HL-60 (cell line): ENCODE measurements at regions not wholly inside any gene's neighbourhood (a gene's known extent, or its start where the extent isn't known, plus 50 kb on each side); places are given as distances from the start of the nearest gene placed in this dataset.

Experiments
- DNase-seq, 2 experiments: peaks; one replicate each; pipeline ENCODE4 v3.0.0-alpha.2; 2010 to 2020; ENCODE audit warnings: low read depth in 1 of 2, low spot score in 1 of 2
- H3K27ac ChIP-seq: fragments of 250-450 bp; sonication (Bioruptor Pico); replicated peaks from 2 replicates; pipeline ENCODE4 v1.5.1; 2020; ENCODE audit warnings: mild to moderate bottlenecking, moderate library complexity
- H3K27me3 ChIP-seq: fragments of 250-450 bp; sonication (Bioruptor Pico); 2 replicates; pipeline ENCODE4 v1.5.1; 2021; ENCODE audit warnings: mild to moderate bottlenecking, moderate library complexity; ENCODE audit not compliant: insufficient read depth, poor library complexity, severe bottlenecking
- H3K4me3 ChIP-seq: replicated peaks from 2 replicates; pipeline ENCODE4 v1.5.1; 2011; ENCODE audit warnings: mild to moderate bottlenecking, control low read depth, low read length; ENCODE audit not compliant: insufficient read depth
- GABPA ChIP-seq: IDR thresholded peaks from 2 replicates; pipeline ENCODE4 v1.6.1; 2012; ENCODE audit warnings: low read depth
- POLR2AphosphoS5 ChIP-seq: IDR thresholded peaks from 2 replicates; pipeline ENCODE4 v1.6.1; 2012; ENCODE audit warnings: low read depth
- SPI1 ChIP-seq: IDR thresholded peaks from 2 replicates; pipeline ENCODE4 v1.6.1; 2012; ENCODE audit warnings: low read depth, mild to moderate bottlenecking, borderline replicate concordance
- TF ChIP-seq, protein P1 (sequence below): IDR thresholded peaks from 2 replicates; pipeline ENCODE4 v1.6.1; 2012; ENCODE audit warnings: low read depth; ENCODE audit not compliant: insufficient replicate concordance
- TF ChIP-seq, protein P2 (sequence below): IDR thresholded peaks from one replicate; pipeline ENCODE4 v1.5.1; 2011; ENCODE audit warnings: low read length, control low read depth, inconsistent platforms; ENCODE audit not compliant: insufficient read depth

DNA sequence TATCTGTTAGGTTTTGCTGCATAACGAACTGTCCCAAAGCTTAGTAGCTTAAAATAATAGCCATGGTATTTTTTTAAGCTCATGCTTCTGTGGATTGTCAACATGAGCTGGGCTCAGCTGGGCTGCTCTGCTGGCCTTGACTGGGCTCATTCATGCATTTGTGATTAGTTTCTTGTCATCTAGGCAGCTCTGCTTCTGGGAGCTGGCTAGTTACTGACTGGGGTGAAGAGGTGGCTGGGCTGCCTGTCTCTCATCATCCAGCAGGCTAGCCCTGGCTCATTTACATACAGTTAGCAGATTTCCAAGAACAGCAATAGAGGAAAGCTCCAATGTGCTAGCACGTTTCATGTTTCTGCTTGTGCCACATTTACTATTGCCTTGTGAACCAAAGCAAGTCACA lies 165.1 kb upstream of the PCSK2 start:
- TF ChIP-seq SPI1 (no peak), GABPA (no peak), POLR2AphosphoS5 (no peak)
- TF ChIP-seq, protein P1, sequence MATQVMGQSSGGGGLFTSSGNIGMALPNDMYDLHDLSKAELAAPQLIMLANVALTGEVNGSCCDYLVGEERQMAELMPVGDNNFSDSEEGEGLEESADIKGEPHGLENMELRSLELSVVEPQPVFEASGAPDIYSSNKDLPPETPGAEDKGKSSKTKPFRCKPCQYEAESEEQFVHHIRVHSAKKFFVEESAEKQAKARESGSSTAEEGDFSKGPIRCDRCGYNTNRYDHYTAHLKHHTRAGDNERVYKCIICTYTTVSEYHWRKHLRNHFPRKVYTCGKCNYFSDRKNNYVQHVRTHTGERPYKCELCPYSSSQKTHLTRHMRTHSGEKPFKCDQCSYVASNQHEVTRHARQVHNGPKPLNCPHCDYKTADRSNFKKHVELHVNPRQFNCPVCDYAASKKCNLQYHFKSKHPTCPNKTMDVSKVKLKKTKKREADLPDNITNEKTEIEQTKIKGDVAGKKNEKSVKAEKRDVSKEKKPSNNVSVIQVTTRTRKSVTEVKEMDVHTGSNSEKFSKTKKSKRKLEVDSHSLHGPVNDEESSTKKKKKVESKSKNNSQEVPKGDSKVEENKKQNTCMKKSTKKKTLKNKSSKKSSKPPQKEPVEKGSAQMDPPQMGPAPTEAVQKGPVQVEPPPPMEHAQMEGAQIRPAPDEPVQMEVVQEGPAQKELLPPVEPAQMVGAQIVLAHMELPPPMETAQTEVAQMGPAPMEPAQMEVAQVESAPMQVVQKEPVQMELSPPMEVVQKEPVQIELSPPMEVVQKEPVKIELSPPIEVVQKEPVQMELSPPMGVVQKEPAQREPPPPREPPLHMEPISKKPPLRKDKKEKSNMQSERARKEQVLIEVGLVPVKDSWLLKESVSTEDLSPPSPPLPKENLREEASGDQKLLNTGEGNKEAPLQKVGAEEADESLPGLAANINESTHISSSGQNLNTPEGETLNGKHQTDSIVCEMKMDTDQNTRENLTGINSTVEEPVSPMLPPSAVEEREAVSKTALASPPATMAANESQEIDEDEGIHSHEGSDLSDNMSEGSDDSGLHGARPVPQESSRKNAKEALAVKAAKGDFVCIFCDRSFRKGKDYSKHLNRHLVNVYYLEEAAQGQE: no peak
- TF ChIP-seq, protein P2, sequence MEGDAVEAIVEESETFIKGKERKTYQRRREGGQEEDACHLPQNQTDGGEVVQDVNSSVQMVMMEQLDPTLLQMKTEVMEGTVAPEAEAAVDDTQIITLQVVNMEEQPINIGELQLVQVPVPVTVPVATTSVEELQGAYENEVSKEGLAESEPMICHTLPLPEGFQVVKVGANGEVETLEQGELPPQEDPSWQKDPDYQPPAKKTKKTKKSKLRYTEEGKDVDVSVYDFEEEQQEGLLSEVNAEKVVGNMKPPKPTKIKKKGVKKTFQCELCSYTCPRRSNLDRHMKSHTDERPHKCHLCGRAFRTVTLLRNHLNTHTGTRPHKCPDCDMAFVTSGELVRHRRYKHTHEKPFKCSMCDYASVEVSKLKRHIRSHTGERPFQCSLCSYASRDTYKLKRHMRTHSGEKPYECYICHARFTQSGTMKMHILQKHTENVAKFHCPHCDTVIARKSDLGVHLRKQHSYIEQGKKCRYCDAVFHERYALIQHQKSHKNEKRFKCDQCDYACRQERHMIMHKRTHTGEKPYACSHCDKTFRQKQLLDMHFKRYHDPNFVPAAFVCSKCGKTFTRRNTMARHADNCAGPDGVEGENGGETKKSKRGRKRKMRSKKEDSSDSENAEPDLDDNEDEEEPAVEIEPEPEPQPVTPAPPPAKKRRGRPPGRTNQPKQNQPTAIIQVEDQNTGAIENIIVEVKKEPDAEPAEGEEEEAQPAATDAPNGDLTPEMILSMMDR: no peak
- DNase-seq: no peak
- Histone ChIP-seq H3K27me3 (no peaks in the 10 kb centered on the region), H3K4me3 (no peak overlapping the region), H3K27ac (no peak overlapping the region)

DNA sequence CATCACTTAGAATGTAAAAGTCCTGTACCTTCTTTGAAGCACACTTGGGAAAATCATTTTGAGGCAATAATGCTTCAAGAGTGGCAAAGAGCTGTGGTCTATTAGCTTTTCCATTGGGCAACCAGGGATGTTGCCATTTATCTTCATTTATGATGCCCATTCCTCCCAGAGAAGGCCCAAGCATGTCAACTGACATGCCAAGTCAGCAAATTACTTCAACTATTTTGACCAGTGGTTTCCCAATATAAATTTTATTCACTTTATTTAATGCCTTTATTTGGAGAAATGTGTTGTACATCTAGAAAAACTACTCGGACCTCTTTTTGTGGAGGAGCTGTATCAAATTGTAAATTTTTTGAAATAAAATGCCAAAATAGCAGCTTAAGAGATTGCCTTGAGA lies 164.1 kb upstream of the PCSK2 start:
- H3K4me3 ChIP-seq: no peak overlapping the region
- H3K27me3 ChIP-seq: no peaks in the 10 kb centered on the region
- H3K27ac ChIP-seq: no peak overlapping the region
- TF ChIP-seq, protein P2: no peak
- TF ChIP-seq SPI1: no peak
- TF ChIP-seq, protein P1: no peak
- TF ChIP-seq POLR2AphosphoS5: no peak
- no peak for TF ChIP-seq GABPA
- DNase-seq: no peak

DNA sequence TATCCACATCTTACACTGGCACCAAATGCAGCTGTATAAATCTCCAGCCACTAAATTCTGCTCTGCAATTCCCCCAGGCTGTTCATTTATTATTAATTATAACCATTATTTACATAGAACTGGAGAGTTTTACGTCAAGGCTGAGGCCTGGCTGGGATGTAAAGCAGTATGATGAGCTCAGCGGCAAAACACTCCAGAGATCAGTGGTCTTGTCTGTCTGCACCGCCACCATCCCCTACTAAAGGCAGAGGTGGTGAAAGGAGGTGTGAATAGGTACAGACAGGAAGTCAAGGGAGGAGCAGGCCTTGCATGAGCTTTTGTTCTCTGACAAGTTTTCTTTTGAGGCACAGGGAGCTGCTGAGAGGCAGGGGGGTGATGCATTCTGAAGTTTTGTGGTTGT lies 159.9 kb upstream of the PCSK2 start:
- no peaks in the 10 kb centered on the region for H3K27me3 ChIP-seq
- no peak for DNase-seq
- no peak overlapping the region for H3K4me3 ChIP-seq
- TF ChIP-seq, protein P2: no peak
- TF ChIP-seq SPI1 (no peak), POLR2AphosphoS5 (no peak), GABPA (no peak)
- TF ChIP-seq, protein P1: no peak
- H3K27ac ChIP-seq: no peak overlapping the region
